HS-5 (cell line): ENCODE measurements at regions not wholly inside any gene's neighbourhood (a gene's known extent, or its start where the extent isn't known, plus 50 kb on each side); places are given as distances from the start of the nearest gene placed in this dataset.

ENCODE experiments used
- DNase-seq: peaks from one replicate; pipeline ENCODE4 v3.0.0-alpha.2; 2012; ENCODE audit warnings: low read depth

DNA sequence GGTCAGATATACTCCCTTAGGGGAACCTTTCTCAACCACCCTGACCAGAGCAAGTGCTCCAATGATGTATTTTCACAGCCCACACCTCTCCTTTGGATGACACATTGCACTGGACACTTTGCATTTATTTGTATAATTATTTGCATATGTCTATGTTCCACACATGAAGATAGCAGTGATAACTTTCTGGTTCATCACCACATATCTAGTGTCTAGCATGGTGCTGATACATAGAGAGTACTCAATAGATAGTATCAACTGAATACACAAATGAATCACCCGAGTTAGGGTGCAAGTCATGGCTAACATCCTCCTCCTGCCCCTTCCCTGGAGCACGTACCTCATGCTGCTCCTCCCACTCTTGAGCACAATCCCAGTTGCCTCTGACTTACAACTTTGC lies 617.6 kb downstream of the EBF1 start:
- DNase-seq = no peak

- no peak for DNase-seq
These were observed 619.2 kb upstream of the CLINT1 start for GRCh38 chr5:158478139-158478538.

GRCh38 chr5:158477214-158477613 lies 618.3 kb upstream of the CLINT1 start:
- no peak for DNase-seq

DNA sequence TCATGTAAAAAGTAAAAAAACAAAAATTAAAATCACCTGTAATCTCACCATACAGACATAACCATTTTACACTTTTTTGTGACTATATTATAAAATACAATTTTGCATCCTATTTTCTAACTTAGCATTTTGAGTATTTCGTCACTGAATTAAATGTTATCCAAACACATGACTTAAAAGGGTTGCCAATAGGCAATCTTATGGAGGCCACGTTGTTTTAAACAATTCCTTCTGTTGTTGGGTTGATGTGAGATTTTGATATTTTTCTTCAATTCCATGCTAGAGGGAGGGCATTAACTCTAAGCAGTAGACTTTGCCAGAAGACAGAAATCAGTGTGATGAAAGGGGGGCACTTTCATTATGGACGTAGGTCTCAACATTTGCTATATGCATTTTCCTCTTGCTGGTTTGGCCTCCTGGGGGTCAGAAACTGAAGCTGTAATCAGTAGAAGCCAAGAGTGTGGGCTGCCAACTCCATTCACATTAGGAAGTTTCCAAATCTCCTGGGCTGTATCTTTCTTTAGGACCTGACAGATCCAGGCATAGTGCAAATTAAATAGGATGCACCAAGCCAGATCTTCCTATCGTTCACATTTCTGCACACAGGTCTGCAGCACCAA lies 614.2 kb upstream of the CLINT1 start:
- no peak for DNase-seq

DNA sequence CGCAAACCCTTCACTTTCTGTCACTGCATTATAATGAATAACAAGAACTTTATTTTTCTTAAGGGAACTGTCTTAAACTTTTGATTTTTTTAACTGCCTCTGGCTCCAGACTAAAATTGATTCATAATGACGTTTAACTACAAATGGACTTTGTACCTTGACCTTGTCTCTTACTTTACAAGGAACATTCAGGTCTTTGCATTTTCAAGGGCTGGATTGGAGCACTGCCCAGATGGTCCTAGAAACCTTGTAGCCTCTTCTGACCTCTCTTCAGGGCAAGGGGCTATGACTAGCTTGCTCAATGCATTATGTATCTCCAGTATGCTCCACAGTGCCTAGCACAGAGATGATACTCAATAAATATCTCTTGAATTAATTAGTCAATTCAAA lies 612.6 kb upstream of the CLINT1 start:
- DNase-seq = no peak

DNA sequence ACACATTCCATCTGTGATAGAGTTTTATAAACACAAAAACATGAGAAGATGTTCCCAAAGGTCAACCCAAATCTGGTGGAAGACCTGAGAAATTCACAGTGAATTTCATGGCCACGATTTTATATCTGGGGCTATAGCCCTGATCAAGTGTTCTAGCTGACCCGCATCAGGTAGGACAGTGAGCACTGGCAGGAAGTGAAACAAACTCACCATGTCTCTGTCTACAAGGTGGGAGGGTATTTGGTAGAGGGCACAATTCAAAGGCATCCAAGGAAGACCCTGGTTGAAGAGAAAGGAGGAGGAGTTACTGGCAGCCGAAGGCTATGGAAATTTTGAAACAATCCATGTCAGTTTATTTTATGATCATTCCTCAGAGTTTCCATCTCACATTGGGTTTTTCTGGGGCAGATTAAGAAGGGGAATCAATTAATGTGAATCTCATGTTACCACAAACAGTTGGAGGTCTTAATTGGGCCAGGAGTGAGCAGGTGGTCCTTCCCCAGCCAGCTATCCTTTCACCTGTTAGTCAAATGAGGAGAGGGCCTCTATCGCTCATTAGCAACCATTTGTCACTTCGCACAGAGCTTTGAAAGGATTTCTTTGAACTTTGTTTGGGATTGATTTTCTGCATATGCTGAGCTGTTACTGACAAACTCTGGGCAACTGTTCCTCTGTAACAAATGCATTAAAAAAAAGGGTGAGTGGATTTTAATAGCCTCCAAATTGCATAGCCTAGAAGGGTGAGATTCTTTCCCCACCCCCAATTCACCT lies 612.0 kb upstream of the CLINT1 start:
- no peak for DNase-seq

- no peak for DNase-seq
These were observed 609.5 kb upstream of the CLINT1 start for GRCh38 chr5:158468444-158468843.

DNA sequence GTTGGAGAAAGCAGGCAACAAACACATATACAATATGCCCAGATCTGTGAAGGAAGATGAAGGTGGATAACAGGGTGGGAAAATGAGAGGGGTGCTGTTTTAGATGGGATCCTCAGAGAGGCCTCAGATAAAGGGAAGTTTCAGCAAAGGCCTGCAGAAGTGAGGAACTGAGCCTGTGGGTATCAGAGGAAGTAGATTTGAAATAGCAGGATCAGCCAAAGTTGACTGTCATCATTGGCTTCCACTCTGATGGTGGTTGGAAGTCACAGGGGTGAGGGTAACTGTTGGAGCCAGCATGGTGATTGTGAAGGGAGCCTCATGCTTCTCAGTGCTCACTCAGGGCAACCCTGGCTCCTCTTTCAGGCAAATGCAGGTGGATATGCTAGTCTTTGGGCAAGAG lies 607.2 kb upstream of the CLINT1 start:
- DNase-seq = no peak

GRCh38 chr5:158465086-158465972 lies 606.4 kb upstream of the CLINT1 start:
- no peak for DNase-seq

DNA sequence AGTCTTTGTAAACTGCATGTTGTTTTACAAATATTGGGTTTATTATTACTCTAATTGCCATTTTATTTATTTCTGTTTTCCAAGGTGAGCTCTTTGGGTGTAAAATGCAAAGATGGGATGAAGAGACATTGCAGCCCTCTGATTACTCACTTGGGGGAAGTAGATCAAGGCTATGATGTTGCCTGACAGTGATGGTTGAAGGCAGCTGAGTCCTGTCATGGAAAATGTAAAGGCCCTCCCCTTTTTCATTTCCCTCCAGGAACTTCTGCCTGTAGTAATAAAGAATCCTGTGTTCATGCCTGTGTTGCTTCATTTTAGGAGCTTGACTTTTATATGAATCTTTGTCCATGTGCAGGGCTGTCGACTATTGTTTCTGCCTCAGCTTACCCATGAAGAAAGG lies 605.4 kb upstream of the CLINT1 start:
- no peak for DNase-seq

DNA sequence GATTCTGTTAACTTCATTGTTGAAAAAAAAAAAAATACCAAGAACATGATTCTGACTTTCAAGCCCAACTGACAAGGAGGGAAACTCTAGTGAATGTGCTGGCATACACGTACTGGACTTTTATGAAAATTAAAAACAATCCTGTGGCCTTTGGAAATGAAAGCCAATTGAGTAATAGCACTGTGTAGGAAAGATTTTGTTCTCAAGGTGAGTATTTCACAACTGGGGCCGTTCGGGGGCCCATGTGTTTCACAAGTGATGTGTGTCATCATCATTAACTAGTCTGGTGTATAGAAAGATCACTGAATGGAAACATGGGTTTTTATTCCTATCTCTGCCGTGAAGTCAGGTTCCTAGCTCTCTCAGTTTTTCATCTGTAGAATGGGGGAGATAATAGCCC lies 605.0 kb upstream of the CLINT1 start:
- peak; percentile 76 for DNase-seq

GRCh38 chr5:158463188-158463587 lies 604.2 kb upstream of the CLINT1 start:
- peak; percentile 71 for DNase-seq

- DNase-seq = no peak
These were observed 603.6 kb upstream of the CLINT1 start for GRCh38 chr5:158462349-158463114.

DNA sequence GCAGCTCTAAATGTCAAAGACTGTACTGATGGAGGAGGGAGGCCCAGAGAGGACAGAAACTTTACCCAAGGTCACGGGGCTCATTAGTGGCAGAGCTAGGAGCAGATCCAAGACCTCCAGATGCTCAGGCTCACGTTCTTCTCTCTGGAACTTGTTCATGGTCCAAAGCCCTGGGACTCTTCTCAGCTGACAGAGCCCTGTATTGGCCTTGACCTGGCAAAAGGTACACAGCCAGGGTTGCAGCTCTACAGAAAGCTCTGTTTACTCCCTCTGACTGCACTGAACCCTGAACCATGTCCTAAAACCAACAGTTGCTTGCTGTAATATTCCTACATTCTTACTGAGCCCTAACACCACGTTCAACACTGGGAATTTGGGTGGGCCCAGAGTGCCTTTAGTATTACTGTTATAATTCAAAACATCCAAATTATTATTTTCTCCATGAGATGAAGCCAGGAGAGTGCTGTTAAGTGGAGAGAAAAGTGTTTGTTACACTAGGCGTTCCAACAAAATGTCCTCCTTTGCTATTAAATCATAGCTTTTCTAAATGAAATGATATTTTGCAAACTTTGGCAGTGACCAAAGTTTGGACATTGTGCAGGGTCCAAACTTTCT lies 602.4 kb upstream of the CLINT1 start:
- no peak for DNase-seq

DNA sequence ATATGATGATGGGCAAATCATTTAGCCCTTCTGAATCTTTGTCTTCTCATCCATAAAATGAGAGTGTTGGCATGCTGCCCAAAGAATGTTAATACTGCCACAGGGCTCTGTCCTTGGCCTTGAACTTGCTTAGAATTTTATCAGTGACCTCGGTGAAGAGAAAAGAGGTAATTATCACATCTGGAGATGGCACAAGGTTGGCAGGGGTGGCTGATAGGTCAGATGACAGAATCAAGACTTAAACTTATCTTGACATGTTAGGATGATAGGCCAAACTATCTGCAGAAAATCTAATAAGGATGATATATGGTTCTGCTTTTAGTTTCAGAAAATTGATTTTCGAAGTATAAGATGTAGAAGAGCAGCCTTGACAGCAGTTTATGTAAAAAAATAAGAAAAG lies 599.1 kb upstream of the CLINT1 start:
- no peak for DNase-seq

DNA sequence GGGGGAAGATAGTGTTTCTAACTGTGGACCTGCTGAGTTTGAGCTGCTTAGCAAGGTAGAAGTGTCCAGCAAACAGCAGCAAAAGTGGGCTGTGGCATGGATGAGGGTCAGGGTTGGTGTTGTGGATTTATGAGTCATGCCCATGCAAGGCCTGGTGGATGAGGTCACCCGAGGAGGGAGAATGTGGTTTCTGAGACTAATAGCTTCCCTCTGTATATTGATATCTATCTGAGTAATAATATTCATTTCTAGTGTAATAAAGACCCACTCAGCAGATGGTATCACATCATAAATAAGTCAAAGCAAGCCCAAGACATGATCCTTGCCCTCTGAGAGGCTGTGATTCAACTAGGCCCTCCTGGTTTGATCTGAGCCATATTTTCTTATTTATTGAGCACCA lies 597.8 kb upstream of the CLINT1 start:
- DNase-seq = peak; percentile 96

GRCh38 chr5:158456241-158456640 lies 597.3 kb upstream of the CLINT1 start:
- no peak for DNase-seq

GRCh38 chr5:158451993-158452672 lies 593.2 kb upstream of the CLINT1 start:
- no peak for DNase-seq

DNA sequence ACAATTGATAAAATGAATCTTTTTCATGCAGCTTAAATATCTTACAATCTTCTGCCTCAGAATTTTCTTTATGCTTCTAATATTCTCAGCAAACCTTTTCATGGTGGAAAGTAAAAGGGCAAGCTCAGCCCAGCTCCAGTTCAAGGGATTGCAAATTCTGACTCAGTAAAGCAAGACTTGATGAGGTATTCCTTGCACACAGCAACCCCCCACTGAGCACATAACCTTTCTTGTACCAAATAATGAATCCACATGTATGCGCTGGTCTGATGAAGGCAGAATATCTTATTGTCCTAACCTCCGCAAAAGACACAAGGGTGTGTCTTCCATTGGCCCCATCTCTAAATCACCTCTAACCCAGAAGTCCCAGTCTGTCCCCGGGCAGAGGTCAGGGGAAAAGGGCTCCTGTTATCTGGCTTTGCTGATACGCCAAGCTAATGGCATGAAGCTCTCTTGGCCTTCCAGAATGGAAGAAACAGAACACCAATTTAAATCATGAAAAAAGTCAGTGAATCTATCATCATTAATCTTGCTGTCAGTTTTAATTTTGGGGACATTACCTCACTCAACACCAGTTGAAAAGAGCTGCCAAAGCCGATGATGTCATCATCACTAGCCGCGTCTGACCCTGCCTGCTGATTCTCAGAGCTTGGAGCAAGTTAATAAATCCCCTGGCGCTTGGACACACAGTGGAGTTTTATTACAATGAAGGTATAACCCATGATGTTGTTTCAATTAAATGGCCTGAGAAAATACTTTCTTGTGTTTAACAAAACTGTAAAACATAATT lies 592.5 kb upstream of the CLINT1 start:
- DNase-seq = no peak

GRCh38 chr5:158450751-158451171 lies 591.8 kb upstream of the CLINT1 start:
- DNase-seq = no peak
